A673 (cell line): ENCODE measurements at regions not wholly inside any gene's neighbourhood (a gene's known extent, or its start where the extent isn't known, plus 50 kb on each side); places are given as distances from the start of the nearest gene placed in this dataset.
A peak's percentile ranks its signal among the peaks of the same experiment; 100 is the strongest.

ENCODE experiments used
- BruUV-seq: library from RNA; stranded (reverse); fragments of 400-500 nt; replicated peaks from 2 replicates; lab custom pipeline; 2021; lab: Mats Ljungman, UMichigan
- CTCF ChIA-PET: fragments of 300-600 bp; sonication (Branson Sonifier 250); formaldehyde crosslinking; loops from one replicate; lab custom pipeline; 2022; ENCODE audit warnings: antibody characterized with exemption; lab: Charles Lee
- POLR2A ChIA-PET: fragments of 300-600 bp; sonication (Branson Sonifier 250); formaldehyde crosslinking; loops from one replicate; lab custom pipeline; 2022; ENCODE audit warnings: antibody characterized with exemption; ENCODE audit not compliant: low non-redundant PET; lab: Charles Lee
- DNase-seq: peaks from one replicate; pipeline ENCODE4 v3.0.0-alpha.2; 2015; ENCODE audit warnings: low spot score
- H3K27ac ChIP-seq: fragments of 200-600 bp; sonication (generic); 2 replicates; pipeline ENCODE4 v1.5.1; 2016; ENCODE audit warnings: mixed run types, low read depth, mild to moderate bottlenecking, mixed read lengths, antibody characterized with exemption, low read length; ENCODE audit not compliant: poor library complexity, severe bottlenecking
- H3K27me3 ChIP-seq: fragments of 200-600 bp; sonication (generic); replicated peaks from 2 replicates; pipeline ENCODE4 v1.6.1; 2017; ENCODE audit warnings: mixed run types, low read depth, mild to moderate bottlenecking, mixed read lengths, antibody characterized with exemption, low read length; ENCODE audit not compliant: insufficient read depth, poor library complexity
- H3K36me3 ChIP-seq: fragments of 200-600 bp; sonication (generic); 2 replicates; pipeline ENCODE4 v1.6.1; 2016; ENCODE audit warnings: mixed run types, mild to moderate bottlenecking, mixed read lengths, antibody characterized with exemption, low read length; ENCODE audit not compliant: insufficient read depth, poor library complexity, severe bottlenecking
- H3K4me1 ChIP-seq: fragments of 200-600 bp; sonication (generic); 2 replicates; pipeline ENCODE4 v1.6.1; 2017; ENCODE audit warnings: mixed run types, mild to moderate bottlenecking, mixed read lengths, antibody characterized with exemption, low read length; ENCODE audit not compliant: insufficient read depth, poor library complexity, severe bottlenecking
- H3K4me3 ChIP-seq: fragments of 200-600 bp; sonication (generic); 2 replicates; pipeline ENCODE4 v1.5.1; 2016; ENCODE audit warnings: low read depth, mixed run types, mild to moderate bottlenecking, mixed read lengths, low read length; ENCODE audit not compliant: poor library complexity, severe bottlenecking
- H3K9me3 ChIP-seq: fragments of 200-600 bp; sonication (generic); 2 replicates; pipeline ENCODE4 v1.6.1; 2016; ENCODE audit warnings: mixed run types, low read depth, mild to moderate bottlenecking, mixed read lengths, antibody characterized with exemption, low read length; ENCODE audit not compliant: poor library complexity, severe bottlenecking
- CTCF ChIP-seq: fragments of 300-800, 200-600 bp; sonication (generic); conservative IDR thresholded peaks from 2 replicates; pipeline ENCODE4 v1.5.1; 2017; ENCODE audit warnings: low read depth, mild to moderate bottlenecking, antibody characterized with exemption, low read length, moderate library complexity, mixed read lengths
- EZH2 ChIP-seq: fragments of 200-600 bp; sonication (generic); IDR thresholded peaks from 2 replicates; pipeline ENCODE4 v1.6.1; 2017; ENCODE audit warnings: borderline replicate concordance, low read depth, mild to moderate bottlenecking, mixed read lengths, antibody characterized with exemption, low read length; ENCODE audit not compliant: poor library complexity, severe bottlenecking
- intact Hi-C: fragments of 100-400 bp; cut with micrococcal nuclease; formaldehyde crosslinking; loops from one replicate; pipeline ENCODE4 v1.10.0; 2022; ENCODE audit not compliant: unreplicated experiment

- no TSS peak for BruUV-seq
- CTCF ChIA-PET = no interaction called here
Observed at GRCh38 chr11:81725701-81726100, 1008.0 kb downstream of the FAM181B start.

GRCh38 chr11:81717695-81718094 lies 1016.0 kb downstream of the FAM181B start:
- no peak for DNase-seq
- TF ChIP-seq EZH2 = no peak
- TF ChIP-seq CTCF = no peak
- intact Hi-C loops = no loop called here
- CTCF ChIA-PET = no interaction called here
- no TSS peak for BruUV-seq
- POLR2A ChIA-PET = no interaction called here
- Histone ChIP-seq H3K4me3 (no peak overlapping the region), H3K27ac (no peak overlapping the region), H3K36me3 (no peaks in the 10 kb centered on the region), H3K27me3 (no peaks in the 10 kb centered on the region), H3K4me1 (no peaks in the 10 kb centered on the region), H3K9me3 (no peaks in the 10 kb centered on the region)

More at GRCh38 chr11:81725701-81726100, 1008.0 kb downstream of the FAM181B start:
- no peak for TF ChIP-seq EZH2
- no peak for TF ChIP-seq CTCF
- peaks cover 8% of the 10 kb centered on the region for H3K9me3 ChIP-seq
- POLR2A ChIA-PET = no interaction called here
- no peaks in the 10 kb centered on the region for H3K4me1 ChIP-seq
- H3K27me3 ChIP-seq = no peaks in the 10 kb centered on the region
- no peak overlapping the region for H3K27ac ChIP-seq
- no peak overlapping the region for H3K4me3 ChIP-seq
- no peaks in the 10 kb centered on the region for H3K36me3 ChIP-seq
- intact Hi-C loops = no loop called here
- no peak for DNase-seq

GRCh38 chr11:81707881-81708280 lies 1025.8 kb downstream of the FAM181B start:
- Histone ChIP-seq H3K36me3 (no peaks in the 10 kb centered on the region), H3K9me3 (no peaks in the 10 kb centered on the region), H3K27ac (no peak overlapping the region), H3K27me3 (no peaks in the 10 kb centered on the region), H3K4me3 (no peak overlapping the region), H3K4me1 (no peaks in the 10 kb centered on the region)
- POLR2A ChIA-PET = no interaction called here
- peak; percentile 22 for DNase-seq
- CTCF ChIA-PET = interaction anchor here (0.5 kb wide), 1 partner anchor 247 kb away, joined by 11 read pairs; no protein-coding TSS in a partner anchor
- intact Hi-C loops = no loop called here
- peak; percentile 58 for TF ChIP-seq CTCF
- TF ChIP-seq EZH2 = no peak
- BruUV-seq = no TSS peak
